ENCODE measurements at regions not wholly inside any gene's neighbourhood (a gene's known extent, or its start where the extent isn't known, plus 50 kb on each side); places are given as distances from the start of the nearest gene placed in this dataset.

DNA sequence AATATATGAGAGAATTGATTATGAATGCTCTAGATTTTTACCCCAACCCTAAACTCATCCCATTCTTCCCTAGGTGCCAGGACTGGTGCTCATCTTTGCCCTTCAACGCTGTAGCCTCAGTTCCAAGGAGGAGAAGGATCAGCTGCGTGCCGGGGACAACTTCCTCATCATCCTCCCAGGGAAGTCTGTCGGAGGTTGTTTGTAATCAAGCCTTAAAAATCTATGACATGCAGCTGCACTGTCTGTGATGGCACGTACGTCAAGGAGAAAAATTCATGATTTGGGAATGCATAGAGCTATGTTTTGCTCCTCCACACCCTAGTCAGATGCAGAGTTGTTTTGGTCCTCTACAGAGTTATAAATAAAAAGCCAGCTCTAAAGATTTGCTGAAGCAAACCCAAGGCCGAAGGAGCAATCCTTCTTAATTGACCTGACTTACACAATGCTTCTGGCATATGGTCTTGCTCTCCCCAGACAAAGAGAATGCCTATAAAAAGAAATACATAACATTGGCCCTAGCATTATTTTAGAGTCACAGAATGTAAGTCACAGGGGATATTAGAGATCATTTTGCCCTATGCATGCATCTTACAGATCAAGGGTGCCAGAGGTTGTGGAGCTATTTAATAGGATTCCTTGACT is 244.2 kb downstream of the HIVEP2 start:
- no peak for TF ChIP-seq EZH2 (IDR thresholded peaks at IDR 0.05; ENCODE audit: low read length)
- TF ChIP-seq, protein P1, sequence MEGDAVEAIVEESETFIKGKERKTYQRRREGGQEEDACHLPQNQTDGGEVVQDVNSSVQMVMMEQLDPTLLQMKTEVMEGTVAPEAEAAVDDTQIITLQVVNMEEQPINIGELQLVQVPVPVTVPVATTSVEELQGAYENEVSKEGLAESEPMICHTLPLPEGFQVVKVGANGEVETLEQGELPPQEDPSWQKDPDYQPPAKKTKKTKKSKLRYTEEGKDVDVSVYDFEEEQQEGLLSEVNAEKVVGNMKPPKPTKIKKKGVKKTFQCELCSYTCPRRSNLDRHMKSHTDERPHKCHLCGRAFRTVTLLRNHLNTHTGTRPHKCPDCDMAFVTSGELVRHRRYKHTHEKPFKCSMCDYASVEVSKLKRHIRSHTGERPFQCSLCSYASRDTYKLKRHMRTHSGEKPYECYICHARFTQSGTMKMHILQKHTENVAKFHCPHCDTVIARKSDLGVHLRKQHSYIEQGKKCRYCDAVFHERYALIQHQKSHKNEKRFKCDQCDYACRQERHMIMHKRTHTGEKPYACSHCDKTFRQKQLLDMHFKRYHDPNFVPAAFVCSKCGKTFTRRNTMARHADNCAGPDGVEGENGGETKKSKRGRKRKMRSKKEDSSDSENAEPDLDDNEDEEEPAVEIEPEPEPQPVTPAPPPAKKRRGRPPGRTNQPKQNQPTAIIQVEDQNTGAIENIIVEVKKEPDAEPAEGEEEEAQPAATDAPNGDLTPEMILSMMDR (optimal IDR thresholded peaks at IDR 0.05 in 1 of 3, IDR thresholded peaks at IDR 0.05 in 1 of 3, conservative IDR thresholded peaks at IDR 0.05 in 1 of 3; ENCODE audit: extremely low read depth in 1 of 3, insufficient read depth in 2 of 3, low read length in 3 of 3), result no peak
- no peak overlapping the region for H3K27ac ChIP-seq (ENCODE audit: control insufficient read depth, insufficient read depth, low read length)
- dilution Hi-C loops (cut with MboI; ENCODE audit: extremely low pct_ligation_motif_present, low sequenced_read_pairs), result no loop called here
- H3K27me3 ChIP-seq (ENCODE audit: control insufficient read depth, extremely low read depth, insufficient read depth, low read length), result no peaks in the 10 kb centered on the region
- DNase-seq (ENCODE audit: low read depth, low spot score), result no peak
- H3K4me3 ChIP-seq (ENCODE audit: control insufficient read depth in 2 of 3, extremely low read depth in 1 of 3, insufficient read depth in 2 of 3, low read depth in 1 of 3, low read length in 3 of 3), result no peak overlapping the region
- peaks cover 16% of the 10 kb centered on the region for H3K4me1 ChIP-seq (ENCODE audit: control insufficient read depth, extremely low read depth, insufficient read depth, low read length)
- FAIRE-seq, result no peak
- H3K4me2 ChIP-seq (ENCODE audit: control insufficient read depth, extremely low read depth, insufficient read depth, low read depth, low read length), result no peak overlapping the region
- H3K9ac ChIP-seq (ENCODE audit: control insufficient read depth, extremely low read depth, insufficient read depth, low read length), result no peak overlapping the region
- H3K9me1 ChIP-seq (ENCODE audit: control insufficient read depth, extremely low read depth, insufficient read depth, low read length), result no peaks in the 10 kb centered on the region
- H4K20me1 ChIP-seq (ENCODE audit: control insufficient read depth, extremely low read depth, insufficient read depth, low read length), result no peaks in the 10 kb centered on the region
- H3K79me2 ChIP-seq (ENCODE audit: control insufficient read depth, insufficient read depth, low read length), result no peaks in the 10 kb centered on the region
- H2AFZ ChIP-seq (ENCODE audit: control insufficient read depth, low read length), result no peak overlapping the region
- no peaks in the 10 kb centered on the region for H3K9me3 ChIP-seq (ENCODE audit: control insufficient read depth, low read depth, low read length)
- H3K36me3 ChIP-seq (ENCODE audit: control insufficient read depth in 2 of 2, extremely low read depth in 1 of 2, insufficient read depth in 2 of 2, low read length in 2 of 2), result no peaks in the 10 kb centered on the region
